Kidney tubule cell (primary cell): ENCODE measurements at regions not wholly inside any gene's neighbourhood (a gene's known extent, or its start where the extent isn't known, plus 50 kb on each side); places are given as distances from the start of the nearest gene placed in this dataset.

Experiments used
- DNase-seq: peaks from one replicate; pipeline ENCODE4 v3.0.0-alpha.2; 2018; ENCODE audit warnings: low spot score

DNA sequence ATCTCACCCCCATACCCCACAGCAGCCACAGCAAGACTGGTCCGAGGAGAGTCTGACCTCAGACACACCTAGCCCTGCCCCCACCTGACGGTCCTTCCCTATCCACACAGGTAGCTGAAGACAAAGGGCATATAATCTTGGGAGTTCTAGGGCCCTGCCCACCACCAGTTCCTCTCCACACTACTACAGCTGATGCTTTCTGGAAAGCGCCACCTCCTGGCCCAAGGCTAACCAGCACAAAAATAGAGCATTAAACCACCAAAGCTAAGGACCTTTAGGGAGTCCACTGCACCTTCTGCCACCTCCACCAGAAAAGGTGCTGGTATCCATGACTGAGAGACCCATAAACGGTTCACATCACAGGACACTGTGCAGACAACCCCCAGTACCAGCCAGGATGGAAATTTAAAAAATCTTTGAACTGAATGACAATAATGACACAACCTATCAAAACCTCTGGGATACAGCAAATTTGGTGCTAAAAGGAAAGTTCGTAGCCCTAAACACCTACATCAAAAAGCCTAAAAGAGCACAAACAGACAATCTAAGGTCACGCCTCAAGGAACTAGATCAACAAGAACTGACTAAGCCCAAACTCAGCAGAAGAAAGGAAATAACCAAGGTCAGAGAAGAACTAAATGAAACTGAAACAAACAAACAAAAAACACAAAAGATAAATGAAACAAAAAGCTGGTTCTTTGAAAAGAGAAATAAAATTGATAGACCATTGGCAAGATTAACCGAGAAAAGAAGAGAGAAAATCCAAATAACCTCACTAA is 122.1 kb upstream of the TPRG1 start:
- DNase-seq: no peak

- no peak for DNase-seq
Measured at GRCh38 chr3:189053322-189053721, 118.4 kb upstream of the TPRG1 start.

DNA sequence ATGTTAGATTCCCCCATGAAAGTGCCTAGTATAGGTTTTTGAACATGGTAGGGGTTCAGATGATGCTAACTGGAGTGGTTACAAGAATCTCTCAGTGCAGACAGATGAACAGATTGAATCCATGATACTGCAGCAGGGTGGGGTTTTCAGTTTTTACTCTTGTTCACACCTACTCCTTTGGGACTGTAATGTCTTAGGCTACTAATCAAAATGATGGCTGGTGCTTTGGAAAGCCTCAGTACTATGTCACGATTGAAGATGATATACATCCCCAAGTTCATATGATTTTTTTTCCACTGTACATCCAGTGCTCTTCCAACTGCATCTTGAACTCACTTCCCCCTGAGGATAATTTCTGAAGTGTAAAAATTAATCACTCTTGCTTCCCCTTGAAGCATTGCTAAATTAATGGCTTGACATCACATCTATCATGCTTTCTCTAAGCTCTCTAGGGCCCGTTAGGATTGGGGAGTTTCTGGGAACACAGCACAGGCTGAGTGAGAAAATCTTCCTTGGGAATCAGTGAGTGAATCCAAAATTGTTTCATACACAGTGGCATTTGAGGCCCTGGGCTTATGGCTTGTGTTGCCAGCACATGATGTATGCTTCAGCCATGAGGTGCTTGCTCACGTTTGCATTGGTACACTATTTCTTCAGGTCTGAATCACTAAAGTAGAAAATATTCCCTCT is 115.0 kb upstream of the TPRG1 start:
- DNase-seq: no peak

DNA sequence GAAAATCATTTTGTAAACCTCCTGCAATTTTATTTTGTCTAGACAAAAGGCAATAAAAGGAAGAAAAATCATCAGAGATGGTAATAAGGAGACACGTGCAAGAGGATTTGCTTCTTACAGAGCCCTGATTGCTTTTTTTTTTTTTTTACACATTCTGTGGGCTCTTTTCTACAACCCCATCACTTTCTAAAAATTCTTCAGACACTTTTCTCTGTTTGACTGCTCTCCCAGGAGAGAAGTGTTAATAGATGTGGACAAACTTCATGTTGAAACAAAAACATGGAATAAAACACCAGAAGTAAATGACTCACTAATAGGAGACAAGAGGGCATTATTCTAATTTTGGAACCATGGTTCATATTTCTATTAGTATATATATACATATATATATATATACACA is 114.4 kb upstream of the TPRG1 start:
- no peak for DNase-seq

- no peak for DNase-seq
Measured at GRCh38 chr3:189058071-189058470, 113.7 kb upstream of the TPRG1 start.

DNA sequence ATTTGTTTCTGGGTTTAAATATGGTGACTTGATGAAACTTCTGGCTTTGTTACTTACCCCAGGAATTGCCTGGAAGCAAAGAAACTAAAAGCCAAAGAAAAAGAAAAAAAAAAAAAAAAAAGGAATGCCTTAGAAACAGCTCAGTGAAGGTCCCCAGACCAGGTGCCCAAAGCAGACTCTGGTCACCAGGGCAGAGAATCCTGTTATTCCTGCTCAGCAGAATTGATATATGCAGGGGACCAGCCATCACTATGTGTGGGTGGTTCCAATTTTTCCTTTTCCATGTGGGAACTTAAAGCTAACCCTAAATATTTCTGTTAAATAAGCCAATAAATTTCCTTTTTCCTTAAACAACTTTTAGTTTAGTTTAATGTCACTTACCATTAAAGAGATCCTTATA is 100.8 kb upstream of the TPRG1 start:
- DNase-seq: no peak

DNA sequence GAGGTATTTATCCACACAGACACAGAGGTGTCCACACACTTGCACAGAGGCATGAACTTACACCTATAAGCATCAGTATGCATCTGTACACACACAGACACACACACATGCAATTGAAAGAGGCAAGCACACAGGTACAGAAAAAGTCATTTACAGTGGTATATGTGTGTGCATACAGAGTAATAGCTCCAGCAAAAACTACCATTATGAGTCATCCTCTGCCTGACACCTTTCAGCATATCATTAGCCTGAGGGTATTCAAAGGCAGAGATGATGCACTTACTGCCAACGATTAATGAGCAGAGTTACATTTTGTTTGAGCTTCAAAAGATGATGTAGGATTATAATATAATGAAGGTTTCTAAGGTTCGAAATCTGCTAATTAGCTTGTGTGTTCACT is 100.3 kb upstream of the TPRG1 start:
- DNase-seq: peak; percentile 34

GRCh38 chr3:189076449-189076848 is 95.3 kb upstream of the TPRG1 start:
- DNase-seq: no peak

DNA sequence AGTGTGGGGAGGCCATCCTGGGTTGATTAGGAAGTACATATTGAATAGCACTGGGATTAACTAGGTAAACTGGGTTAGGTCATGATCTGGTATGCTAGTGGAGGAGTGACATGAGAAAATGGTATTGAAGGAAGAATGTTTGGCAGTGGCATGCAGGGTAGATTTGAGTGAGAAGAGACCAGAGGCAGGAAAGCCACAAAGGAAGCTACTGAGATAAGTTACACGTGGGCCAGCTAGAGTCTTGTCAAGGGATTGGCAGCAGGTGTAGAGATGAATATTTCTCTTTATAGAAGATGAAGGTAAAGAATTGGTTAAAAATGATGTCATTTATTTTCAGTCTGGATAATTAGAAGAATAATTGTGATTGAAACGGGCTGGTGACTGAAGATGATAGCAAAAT is 91.0 kb upstream of the TPRG1 start:
- DNase-seq: no peak

DNA sequence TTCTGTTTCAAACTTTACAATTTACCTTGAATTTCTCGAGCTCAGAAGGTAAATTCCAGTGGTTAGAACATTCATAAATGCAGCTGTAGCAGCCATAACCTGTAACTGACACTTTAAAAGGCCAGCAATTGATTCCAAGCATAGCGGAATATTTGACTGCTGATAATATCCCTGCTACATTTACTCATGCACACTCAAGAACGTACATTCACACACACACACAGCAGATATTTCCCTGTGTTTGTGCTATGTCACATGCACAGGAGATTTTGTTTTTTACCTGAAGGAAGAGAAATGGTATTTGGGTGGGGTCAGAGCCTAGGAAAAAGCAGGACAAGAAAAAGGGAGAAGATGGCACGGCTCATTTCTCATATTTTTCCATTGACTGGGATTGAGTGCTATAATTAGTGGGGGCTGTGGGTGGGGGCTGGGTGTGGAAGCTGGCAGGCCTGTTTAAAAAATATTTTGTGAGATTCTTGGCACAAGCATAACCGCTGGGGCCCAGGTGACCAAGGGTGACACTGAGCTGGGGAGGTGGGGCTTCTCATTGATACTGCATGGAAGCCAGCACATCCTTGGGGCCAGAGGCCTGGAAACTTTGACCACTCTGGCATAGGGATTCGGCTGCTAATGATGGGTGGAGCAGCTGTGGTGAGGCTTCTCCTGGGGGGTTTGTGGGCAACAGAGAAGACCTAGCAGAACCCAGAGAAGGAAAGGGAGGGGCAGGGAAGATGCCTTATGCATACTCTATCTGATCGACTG is 88.9 kb upstream of the TPRG1 start:
- no peak for DNase-seq

DNA sequence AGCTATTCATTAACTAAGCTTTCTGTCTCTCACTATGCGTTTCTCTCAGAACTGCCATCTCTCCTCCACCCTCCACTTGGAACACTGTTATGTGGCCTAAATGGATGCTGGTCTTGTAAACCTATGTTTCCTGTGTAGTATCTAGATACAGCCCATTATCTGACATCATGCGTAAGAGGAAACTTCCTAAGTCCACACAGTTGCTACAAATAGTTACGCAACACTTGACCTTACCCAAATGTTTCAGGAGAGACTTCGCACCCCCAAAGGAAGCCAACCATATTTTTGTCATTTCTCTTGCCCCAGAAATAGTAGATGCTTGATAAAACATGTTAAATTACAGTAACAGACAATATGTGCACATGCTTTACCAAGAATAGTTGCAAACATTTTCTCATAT is 87.2 kb upstream of the TPRG1 start:
- DNase-seq: no peak

GRCh38 chr3:189092547-189092946 is 79.2 kb upstream of the TPRG1 start:
- no peak for DNase-seq

- DNase-seq: no peak
Measured at GRCh38 chr3:189094539-189094938, 77.2 kb upstream of the TPRG1 start.

DNA sequence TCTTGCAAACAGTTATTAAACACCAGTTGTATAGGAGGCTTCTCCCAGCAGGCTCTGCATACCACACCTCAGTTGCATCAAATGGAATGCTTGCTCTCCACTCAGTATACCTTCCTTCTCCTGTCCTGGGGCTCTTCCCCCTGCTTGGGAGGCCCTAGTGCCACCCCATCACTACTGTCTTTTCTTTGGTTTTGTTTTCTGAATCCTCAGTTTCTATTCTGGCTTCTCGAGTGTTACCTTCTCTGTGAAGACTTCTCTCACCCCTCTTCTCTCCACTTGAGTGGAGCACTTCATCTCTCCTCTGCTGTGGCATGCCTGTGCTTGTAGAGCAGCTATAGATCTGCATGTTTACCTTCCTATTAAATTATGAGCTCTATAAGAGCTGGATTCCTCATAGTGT is 75.7 kb upstream of the TPRG1 start:
- DNase-seq: no peak

DNA sequence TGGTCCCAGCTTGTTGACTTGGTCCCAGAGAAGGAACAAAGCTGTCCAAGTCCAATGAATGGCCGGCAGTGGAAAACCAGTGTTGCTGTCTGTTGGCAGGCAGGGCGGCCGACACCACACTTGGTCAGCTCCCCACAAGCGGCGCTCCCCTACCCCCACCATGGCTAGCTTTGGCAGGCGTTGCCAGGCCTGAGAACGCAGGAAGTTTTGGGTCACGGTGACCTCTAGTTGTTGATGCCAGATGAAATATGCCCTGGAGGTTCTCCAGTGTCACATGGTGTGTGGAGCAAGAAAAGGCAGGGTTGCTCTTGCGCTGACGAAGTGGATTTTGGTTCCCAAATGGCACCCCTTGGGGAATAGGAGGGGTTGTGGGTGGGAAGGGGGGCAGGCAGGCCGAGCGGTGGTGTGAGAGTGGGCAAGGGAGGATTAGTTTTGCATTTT is 72.7 kb upstream of the TPRG1 start:
- no peak for DNase-seq

- no peak for DNase-seq
Measured at GRCh38 chr3:189099505-189100290, 72.1 kb upstream of the TPRG1 start.

GRCh38 chr3:189100866-189101265 is 70.9 kb upstream of the TPRG1 start:
- DNase-seq: no peak

DNA sequence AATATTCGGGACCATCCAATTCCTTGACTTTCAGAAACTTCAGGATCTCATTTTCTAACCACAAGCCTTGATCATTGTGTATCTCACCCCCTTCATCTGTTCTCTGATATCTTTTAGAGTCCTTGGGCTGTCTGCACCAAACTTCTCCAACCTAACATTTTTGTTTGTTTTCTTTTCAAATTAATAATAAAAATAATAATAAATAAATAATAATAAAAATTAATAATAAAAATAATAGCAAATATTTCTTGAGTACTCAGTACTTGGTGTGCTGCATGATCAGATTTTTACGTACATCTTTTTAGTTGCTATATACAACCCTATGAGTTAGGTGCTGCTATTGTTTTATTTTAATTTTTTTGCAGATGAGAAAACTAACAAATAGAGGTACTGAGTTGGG is 70.2 kb upstream of the TPRG1 start:
- no peak for DNase-seq

DNA sequence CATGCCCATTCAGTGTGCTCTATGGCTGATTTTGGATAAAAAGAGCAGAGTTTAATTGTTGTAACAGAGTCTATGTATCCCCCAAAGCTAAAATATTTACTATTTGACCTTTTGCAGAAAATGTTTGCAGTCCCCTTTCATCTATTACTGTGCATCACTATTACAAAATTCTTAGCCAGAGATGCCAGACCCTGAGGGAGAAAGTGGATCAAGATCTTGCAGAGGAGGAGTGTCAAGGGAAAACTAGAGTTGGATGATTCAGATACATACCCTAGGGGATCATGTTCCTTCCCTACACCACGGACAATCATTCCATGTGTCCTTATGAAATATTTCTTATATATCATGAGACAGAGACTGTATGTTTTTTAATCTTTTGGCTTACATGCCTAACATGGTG is 68.6 kb upstream of the TPRG1 start:
- DNase-seq: no peak

- no peak for DNase-seq
Measured at GRCh38 chr3:189108067-189108466, 63.7 kb upstream of the TPRG1 start.

DNA sequence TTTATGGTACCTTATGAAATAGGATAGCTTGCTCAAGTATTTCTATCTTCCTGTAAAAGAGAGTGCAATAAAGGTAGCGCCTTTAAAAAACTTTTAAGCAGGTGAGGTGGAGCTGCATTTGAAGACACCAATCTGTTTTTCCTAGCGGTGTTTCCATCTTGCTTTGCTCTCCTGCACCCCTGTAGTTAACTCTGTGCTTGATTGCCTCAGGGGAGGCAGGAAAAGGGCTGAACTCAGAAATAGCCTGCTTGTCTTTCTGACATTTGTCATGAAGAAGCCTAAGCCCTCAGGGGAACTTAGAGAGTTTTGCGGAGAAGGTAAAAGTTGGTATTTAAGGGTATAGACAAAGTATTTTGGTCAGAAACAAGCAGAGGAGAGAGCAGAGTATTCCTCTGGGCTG is 63.0 kb upstream of the TPRG1 start:
- DNase-seq: no peak

DNA sequence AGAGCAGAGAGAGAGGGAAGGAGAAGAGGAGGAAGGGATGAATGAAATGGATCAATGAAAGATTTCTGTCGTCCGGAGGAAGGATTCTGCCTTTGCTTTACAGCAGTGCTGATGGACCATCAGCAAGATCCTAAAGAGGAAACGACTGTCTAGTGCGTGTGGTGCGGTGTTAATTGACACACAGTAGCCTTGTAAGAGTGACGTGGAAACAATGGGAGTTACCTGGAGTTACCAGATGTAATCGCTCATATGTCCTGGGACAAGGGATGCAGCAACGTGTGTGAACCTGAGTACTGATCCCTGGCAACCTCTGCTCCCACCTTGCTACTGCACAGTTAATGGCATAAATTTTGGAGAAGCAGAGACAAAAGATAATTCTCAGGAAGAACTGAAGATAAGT is 62.6 kb upstream of the TPRG1 start:
- no peak for DNase-seq
